ENCODE measurements at regions not wholly inside any gene's neighbourhood (a gene's known extent, or its start where the extent isn't known, plus 50 kb on each side); places are given as distances from the start of the nearest gene placed in this dataset.

DNA sequence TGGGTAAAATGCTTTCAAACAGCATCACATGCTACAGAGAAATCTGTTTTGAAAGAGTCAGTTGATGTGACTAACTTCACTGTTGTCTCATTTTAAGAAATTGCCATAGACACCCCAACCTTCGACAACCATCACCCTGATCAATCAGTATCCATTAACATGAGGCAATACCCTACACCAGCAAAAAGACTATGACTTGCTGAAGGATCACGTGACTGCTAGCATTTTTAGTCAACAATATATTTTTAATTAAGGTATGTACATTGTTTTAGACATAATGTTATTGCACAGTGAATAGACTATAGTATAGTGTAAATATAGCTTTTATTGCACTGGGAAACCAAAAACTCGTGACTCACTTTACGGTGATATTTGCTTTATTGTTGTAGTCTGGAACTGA lies 200.0 kb upstream of the ARHGAP24 start:
- DNase-seq (ENCODE audit: low spot score in 2 of 2): no peak
- H3K36me3 ChIP-seq: no peaks in the 10 kb centered on the region
- TF ChIP-seq, protein P1, sequence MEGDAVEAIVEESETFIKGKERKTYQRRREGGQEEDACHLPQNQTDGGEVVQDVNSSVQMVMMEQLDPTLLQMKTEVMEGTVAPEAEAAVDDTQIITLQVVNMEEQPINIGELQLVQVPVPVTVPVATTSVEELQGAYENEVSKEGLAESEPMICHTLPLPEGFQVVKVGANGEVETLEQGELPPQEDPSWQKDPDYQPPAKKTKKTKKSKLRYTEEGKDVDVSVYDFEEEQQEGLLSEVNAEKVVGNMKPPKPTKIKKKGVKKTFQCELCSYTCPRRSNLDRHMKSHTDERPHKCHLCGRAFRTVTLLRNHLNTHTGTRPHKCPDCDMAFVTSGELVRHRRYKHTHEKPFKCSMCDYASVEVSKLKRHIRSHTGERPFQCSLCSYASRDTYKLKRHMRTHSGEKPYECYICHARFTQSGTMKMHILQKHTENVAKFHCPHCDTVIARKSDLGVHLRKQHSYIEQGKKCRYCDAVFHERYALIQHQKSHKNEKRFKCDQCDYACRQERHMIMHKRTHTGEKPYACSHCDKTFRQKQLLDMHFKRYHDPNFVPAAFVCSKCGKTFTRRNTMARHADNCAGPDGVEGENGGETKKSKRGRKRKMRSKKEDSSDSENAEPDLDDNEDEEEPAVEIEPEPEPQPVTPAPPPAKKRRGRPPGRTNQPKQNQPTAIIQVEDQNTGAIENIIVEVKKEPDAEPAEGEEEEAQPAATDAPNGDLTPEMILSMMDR (IDR thresholded peaks at IDR 0.05): no peak
- H3K27me3 ChIP-seq: no peaks in the 10 kb centered on the region
- H3K4me3 ChIP-seq: no peak overlapping the region
- no peaks in the 10 kb centered on the region for H3K9me3 ChIP-seq
- no peak overlapping the region for H3K27ac ChIP-seq
- intact Hi-C loops (cut with DNase I): no loop called here
- H3K4me1 ChIP-seq: no peaks in the 10 kb centered on the region

DNA sequence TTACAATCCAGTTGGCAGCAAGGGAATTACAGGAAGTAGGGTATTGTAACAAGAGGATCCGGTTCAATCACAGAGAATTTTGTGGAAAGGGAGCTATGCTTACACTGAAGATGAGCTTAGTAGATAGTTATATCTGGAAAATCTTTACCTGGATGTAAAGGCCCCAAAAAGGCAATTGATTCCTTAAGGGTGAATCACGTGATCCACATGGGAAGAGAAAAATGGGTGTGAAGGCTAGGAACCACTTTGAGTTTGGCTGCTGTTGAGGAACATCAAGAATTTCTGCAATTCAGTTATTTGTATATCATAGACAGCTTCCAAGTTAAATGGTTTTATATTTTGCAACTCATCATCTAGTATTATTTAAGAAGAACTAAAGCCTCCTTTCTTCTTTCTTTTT lies 194.0 kb upstream of the ARHGAP24 start:
- Histone ChIP-seq H3K27ac (no peak overlapping the region), H3K4me1 (no peaks in the 10 kb centered on the region), H3K4me3 (no peak overlapping the region), H3K27me3 (no peaks in the 10 kb centered on the region), H3K9me3 (peaks cover 0 to 2% of the 10 kb centered on the region in 2 donors), H3K36me3 (no peaks in the 10 kb centered on the region)
- intact Hi-C loops (cut with DNase I): no loop called here
- no peak for DNase-seq (ENCODE audit: low spot score in 2 of 2)
- TF ChIP-seq, protein P1 (IDR thresholded peaks at IDR 0.05): no peak

DNA sequence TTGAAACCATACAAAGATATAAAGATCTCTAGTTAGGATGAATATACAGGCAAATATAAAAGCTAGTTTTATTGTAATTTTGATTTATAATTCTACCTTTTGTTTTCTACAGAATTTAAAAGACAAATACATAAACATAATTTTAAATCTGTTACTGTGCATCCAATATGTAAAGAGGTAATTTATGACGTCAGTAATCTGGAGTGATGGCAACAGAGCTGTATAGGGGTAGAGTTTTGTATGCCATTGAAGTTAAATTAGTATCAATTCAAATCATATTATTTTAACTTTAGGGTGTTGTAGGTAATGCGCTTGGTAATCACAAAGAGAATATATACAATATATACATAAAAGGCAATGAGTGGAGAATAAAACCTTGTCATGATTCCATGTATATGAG lies 183.7 kb upstream of the ARHGAP24 start:
- H3K9me3 ChIP-seq: peaks cover 0 to 11% of the 10 kb centered on the region in 2 donors
- TF ChIP-seq, protein P1 (IDR thresholded peaks at IDR 0.05): no peak
- no peaks in the 10 kb centered on the region for H3K27me3 ChIP-seq
- no peak for DNase-seq (ENCODE audit: low spot score in 2 of 2)
- H3K4me3 ChIP-seq: no peak overlapping the region
- H3K27ac ChIP-seq: no peak overlapping the region
- H3K4me1 ChIP-seq: no peaks in the 10 kb centered on the region
- H3K36me3 ChIP-seq: no peaks in the 10 kb centered on the region
- intact Hi-C loops (cut with DNase I): no loop called here

DNA sequence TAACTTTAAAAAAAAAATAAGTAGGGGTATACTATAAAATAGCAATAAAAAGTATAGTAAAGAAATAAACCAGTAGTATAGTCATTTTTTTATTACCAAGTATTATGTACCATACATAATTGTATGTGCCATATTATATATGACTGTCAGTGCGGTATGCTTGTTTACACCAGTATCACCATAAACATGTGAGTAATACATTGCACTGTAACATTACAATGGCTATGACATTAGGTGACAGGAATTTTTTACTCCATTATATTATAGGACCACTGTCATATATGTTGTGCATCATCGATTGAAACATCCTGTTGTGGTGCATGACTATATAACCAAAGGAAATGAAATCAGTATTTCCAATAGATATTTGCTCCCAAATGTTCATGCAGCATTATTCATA lies 176.9 kb upstream of the ARHGAP24 start:
- Histone ChIP-seq H3K9me3 (no peaks in the 10 kb centered on the region), H3K4me1 (no peaks in the 10 kb centered on the region), H3K4me3 (no peak overlapping the region), H3K36me3 (no peaks in the 10 kb centered on the region), H3K27ac (no peak overlapping the region), H3K27me3 (no peaks in the 10 kb centered on the region)
- no peak for DNase-seq (ENCODE audit: low spot score in 2 of 2)
- intact Hi-C loops (cut with DNase I): no loop called here
- TF ChIP-seq, protein P1 (IDR thresholded peaks at IDR 0.05): no peak

DNA sequence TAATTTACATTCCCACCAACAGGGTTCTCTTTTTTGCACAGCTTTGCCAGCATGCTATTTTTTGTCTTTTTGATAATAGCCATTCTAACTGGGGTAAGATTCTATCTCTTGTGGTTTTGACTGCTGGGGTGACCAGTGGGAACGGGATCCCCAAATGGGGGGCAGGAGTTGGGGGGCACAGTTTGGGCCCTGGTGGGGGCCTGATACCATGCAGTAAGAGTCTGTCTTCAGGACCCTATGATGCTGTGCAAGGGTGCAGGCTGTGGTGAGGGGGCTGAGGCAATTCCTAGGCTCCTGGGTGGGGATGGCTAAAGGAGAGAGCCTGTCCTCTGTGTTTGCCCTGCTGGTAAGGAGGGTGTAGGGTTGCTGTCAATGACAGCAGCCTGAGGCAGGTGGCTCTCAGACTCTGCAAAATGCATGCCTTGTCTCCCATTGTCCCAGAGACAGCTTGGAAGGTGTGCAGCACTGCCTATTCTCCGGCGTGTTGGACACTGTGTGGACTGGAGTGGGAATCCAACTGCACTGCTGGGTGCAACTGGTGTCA lies 172.7 kb upstream of the ARHGAP24 start:
- intact Hi-C loops (cut with DNase I): no loop called here
- no peak overlapping the region for H3K27ac ChIP-seq
- H3K4me3 ChIP-seq: no peak overlapping the region
- no peak for DNase-seq (ENCODE audit: low spot score in 2 of 2)
- no peaks in the 10 kb centered on the region for H3K4me1 ChIP-seq
- TF ChIP-seq, protein P1 (IDR thresholded peaks at IDR 0.05): no peak
- no peaks in the 10 kb centered on the region for H3K27me3 ChIP-seq
- no peaks in the 10 kb centered on the region for H3K36me3 ChIP-seq
- H3K9me3 ChIP-seq: no peaks in the 10 kb centered on the region

DNA sequence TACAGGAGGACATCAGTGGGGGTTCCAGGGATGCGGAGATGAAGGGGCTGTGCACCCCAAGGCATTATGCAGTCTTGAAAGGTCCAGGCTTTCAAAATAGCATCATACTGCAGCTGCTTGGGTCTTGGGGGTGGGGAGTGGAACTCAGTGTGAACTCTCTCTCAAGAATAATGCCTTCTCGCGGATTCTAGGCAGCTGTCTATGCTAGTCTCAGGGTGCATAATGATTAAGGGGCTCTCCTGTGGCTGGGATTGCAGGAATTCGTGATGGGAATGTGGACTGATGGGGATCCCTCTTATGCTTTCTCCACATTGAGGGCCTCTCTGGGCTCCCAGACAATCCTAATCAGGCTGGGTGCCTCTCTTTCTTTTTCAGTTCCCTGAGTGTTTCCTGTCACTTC lies 172.2 kb upstream of the ARHGAP24 start:
- H3K9me3 ChIP-seq: no peaks in the 10 kb centered on the region
- H3K27ac ChIP-seq: no peak overlapping the region
- TF ChIP-seq, protein P1 (IDR thresholded peaks at IDR 0.05): no peak
- intact Hi-C loops (cut with DNase I): no loop called here
- no peaks in the 10 kb centered on the region for H3K4me1 ChIP-seq
- no peaks in the 10 kb centered on the region for H3K36me3 ChIP-seq
- no peak for DNase-seq (ENCODE audit: low spot score in 2 of 2)
- no peaks in the 10 kb centered on the region for H3K27me3 ChIP-seq
- no peak overlapping the region for H3K4me3 ChIP-seq
